PC-9 (cell line): ENCODE measurements at regions not wholly inside any gene's neighbourhood (a gene's known extent, or its start where the extent isn't known, plus 50 kb on each side); places are given as distances from the start of the nearest gene placed in this dataset.

Source experiments
- BruUV-seq: library from RNA; stranded (reverse); fragments of 400-500 nt; replicated peaks from 2 replicates; lab custom pipeline; 2021; lab: Mats Ljungman, UMichigan
- CTCF ChIA-PET: fragments of 300-600 bp; sonication (Branson Sonifier 250); formaldehyde crosslinking; loops from one replicate; lab custom pipeline; 2022; ENCODE audit warnings: antibody characterized with exemption; lab: Charles Lee
- POLR2A ChIA-PET: fragments of 300-600 bp; sonication (Branson Sonifier 250); formaldehyde crosslinking; loops from one replicate; lab custom pipeline; 2022; ENCODE audit warnings: antibody characterized with exemption; ENCODE audit not compliant: unreplicated experiment; lab: Charles Lee
- DNase-seq, 2 experiments: peaks; one replicate each; pipeline versions ENCODE4 v3.0.0 to v3.0.0-alpha.2; 2015 to 2022; ENCODE audit warnings: mixed read lengths in 1 of 2
- H2AFZ ChIP-seq: fragments of 200-600 bp; sonication (generic); 2 replicates; pipeline ENCODE4 v1.8.1; 2017; ENCODE audit warnings: antibody characterized with exemption
- H3F3A ChIP-seq: fragments of 200-600 bp; sonication (generic); 2 replicates; pipeline ENCODE4 v1.8.1; 2017; ENCODE audit warnings: antibody characterized with exemption, mild to moderate bottlenecking, low read depth; ENCODE audit not compliant: insufficient read depth
- H3K27ac ChIP-seq: fragments of 200-600 bp; sonication (generic); 2 replicates; pipeline ENCODE4 v1.6.1; 2016; ENCODE audit warnings: mixed run types
- H3K27me3 ChIP-seq: fragments of 200-600 bp; sonication (generic); 2 replicates; pipeline ENCODE4 v1.6.1; 2016; ENCODE audit warnings: low read depth, mixed run types; ENCODE audit not compliant: insufficient read depth
- H3K36me3 ChIP-seq: fragments of 200-600 bp; sonication (generic); 2 replicates; pipeline ENCODE4 v1.6.1; 2016; ENCODE audit warnings: low read depth, mixed run types
- H3K4me1 ChIP-seq: fragments of 200-600 bp; sonication (generic); replicated peaks from 2 replicates; pipeline ENCODE4 v1.6.1; 2016; ENCODE audit warnings: mixed run types; ENCODE audit not compliant: insufficient read depth
- H3K4me2 ChIP-seq: fragments of 200-600 bp; sonication (generic); 2 replicates; pipeline ENCODE4 v1.6.1; 2017; ENCODE audit warnings: mixed run types
- H3K4me3 ChIP-seq: fragments of 200-600 bp; sonication (generic); 2 replicates; pipeline ENCODE4 v1.6.1; 2016; ENCODE audit warnings: mixed run types
- H3K79me2 ChIP-seq: fragments of 200-600 bp; sonication (generic); 2 replicates; pipeline ENCODE4 v1.6.1; 2017; ENCODE audit warnings: low read depth, mixed run types
- H3K9me2 ChIP-seq: fragments of 200-600 bp; sonication (generic); 2 replicates; pipeline ENCODE4 v1.8.1; 2017; ENCODE audit warnings: mild to moderate bottlenecking; ENCODE audit not compliant: insufficient read depth
- H3K9me3 ChIP-seq: fragments of 200-600 bp; sonication (generic); 2 replicates; pipeline ENCODE4 v1.8.1; 2016; ENCODE audit warnings: low read depth; ENCODE audit not compliant: insufficient read depth
- H4K20me1 ChIP-seq: fragments of 200-600 bp; sonication (generic); 2 replicates; pipeline ENCODE4 v1.8.1; 2017; ENCODE audit not compliant: insufficient read depth
- EZH2 ChIP-seq: fragments of 200-600 bp; sonication (generic); IDR thresholded peaks from 2 replicates; pipeline ENCODE4 v1.8.0; 2017; ENCODE audit warnings: antibody characterized with exemption, low read depth
- intact Hi-C: fragments of 100-400 bp; cut with micrococcal nuclease; formaldehyde crosslinking; loops from one replicate; pipeline ENCODE4 v1.10.0; 2022; ENCODE audit not compliant: unreplicated experiment
- TF ChIP-seq, protein P1 (sequence below): fragments of 200-600 bp; sonication (generic); conservative IDR thresholded peaks from 2 replicates; pipeline ENCODE4 v1.6.1; 2017; ENCODE audit warnings: mixed run types, antibody characterized with exemption, mild to moderate bottlenecking, moderate library complexity

GRCh38 chr18:13982126-13982525 is 66.8 kb upstream of the MC2R start:
- no peaks in the 10 kb centered on the region for H3F3A ChIP-seq
- H3K27ac ChIP-seq = no peak overlapping the region
- no peak for TF ChIP-seq EZH2
- TF ChIP-seq, protein P1, sequence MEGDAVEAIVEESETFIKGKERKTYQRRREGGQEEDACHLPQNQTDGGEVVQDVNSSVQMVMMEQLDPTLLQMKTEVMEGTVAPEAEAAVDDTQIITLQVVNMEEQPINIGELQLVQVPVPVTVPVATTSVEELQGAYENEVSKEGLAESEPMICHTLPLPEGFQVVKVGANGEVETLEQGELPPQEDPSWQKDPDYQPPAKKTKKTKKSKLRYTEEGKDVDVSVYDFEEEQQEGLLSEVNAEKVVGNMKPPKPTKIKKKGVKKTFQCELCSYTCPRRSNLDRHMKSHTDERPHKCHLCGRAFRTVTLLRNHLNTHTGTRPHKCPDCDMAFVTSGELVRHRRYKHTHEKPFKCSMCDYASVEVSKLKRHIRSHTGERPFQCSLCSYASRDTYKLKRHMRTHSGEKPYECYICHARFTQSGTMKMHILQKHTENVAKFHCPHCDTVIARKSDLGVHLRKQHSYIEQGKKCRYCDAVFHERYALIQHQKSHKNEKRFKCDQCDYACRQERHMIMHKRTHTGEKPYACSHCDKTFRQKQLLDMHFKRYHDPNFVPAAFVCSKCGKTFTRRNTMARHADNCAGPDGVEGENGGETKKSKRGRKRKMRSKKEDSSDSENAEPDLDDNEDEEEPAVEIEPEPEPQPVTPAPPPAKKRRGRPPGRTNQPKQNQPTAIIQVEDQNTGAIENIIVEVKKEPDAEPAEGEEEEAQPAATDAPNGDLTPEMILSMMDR = no peak
- DNase-seq = no peak
- H2AFZ ChIP-seq = no peak overlapping the region
- ChIA-PET POLR2A (no interaction called here), CTCF (no interaction called here)
- H3K4me3 ChIP-seq = no peak overlapping the region
- H3K79me2 ChIP-seq = no peaks in the 10 kb centered on the region
- no peaks in the 10 kb centered on the region for H3K9me2 ChIP-seq
- H3K9me3 ChIP-seq = no peaks in the 10 kb centered on the region
- H3K27me3 ChIP-seq = 0 out of 2 replicates have a peak, but pooled peaks cover 5% of the 10 kb centered on the region
- H4K20me1 ChIP-seq = no peaks in the 10 kb centered on the region
- no peaks in the 10 kb centered on the region for H3K36me3 ChIP-seq
- no peaks in the 10 kb centered on the region for H3K4me1 ChIP-seq
- BruUV-seq = no TSS peak
- H3K4me2 ChIP-seq = no peak overlapping the region
- intact Hi-C loops = no loop called here

- intact Hi-C loops = no loop called here
- CTCF ChIA-PET = no interaction called here
These were observed 57.8 kb upstream of the MC2R start for GRCh38 chr18:13973061-13973575.

More at GRCh38 chr18:13973061-13973575, 57.8 kb upstream of the MC2R start:
- no peaks in the 10 kb centered on the region for H3F3A ChIP-seq
- no peaks in the 10 kb centered on the region for H3K36me3 ChIP-seq
- H2AFZ ChIP-seq = no peak overlapping the region
- DNase-seq = no peak
- H3K4me2 ChIP-seq = no peak overlapping the region
- H3K9me3 ChIP-seq = no peaks in the 10 kb centered on the region
- H3K27ac ChIP-seq = no peak overlapping the region
- no peaks in the 10 kb centered on the region for H3K79me2 ChIP-seq
- H3K27me3 ChIP-seq = peaks cover 30% of the 10 kb centered on the region
- BruUV-seq = no TSS peak
- H3K9me2 ChIP-seq = no peaks in the 10 kb centered on the region
- no peaks in the 10 kb centered on the region for H4K20me1 ChIP-seq
- POLR2A ChIA-PET = no interaction called here
- TF ChIP-seq EZH2 = no peak
- TF ChIP-seq, protein P1 = no peak
- no peaks in the 10 kb centered on the region for H3K4me1 ChIP-seq
- H3K4me3 ChIP-seq = no peak overlapping the region
